Loucy (cell line): ENCODE measurements at regions not wholly inside any gene's neighbourhood (a gene's known extent, or its start where the extent isn't known, plus 50 kb on each side); places are given as distances from the start of the nearest gene placed in this dataset.

Experiments used
- CTCF ChIP-seq: fragments of 200-600 bp; sonication (generic); conservative IDR thresholded peaks from 2 replicates; pipeline ENCODE4 v1.5.1; 2014; ENCODE audit warnings: mild to moderate bottlenecking, antibody characterized with exemption, low read length
- EZH2phosphoT487 ChIP-seq: fragments of 200-600 bp; IDR thresholded peaks from 2 replicates; pipeline ENCODE4 v1.6.1; 2018; ENCODE audit warnings: antibody characterized with exemption, mild to moderate bottlenecking, moderate library complexity, borderline replicate concordance

GRCh38 chr12:126359216-126359615 lies 1294.0 kb downstream of the AACS start:
- no peak for TF ChIP-seq CTCF
- TF ChIP-seq EZH2phosphoT487: no peak
